CD4-positive, alpha-beta T cell treated with Interleukin-12 subunit alpha and Interleukin-12 subunit beta, for 1 hour (primary cell): ENCODE measurements at regions not wholly inside any gene's neighbourhood (a gene's known extent, or its start where the extent isn't known, plus 50 kb on each side); places are given as distances from the start of the nearest gene placed in this dataset.
A peak's percentile ranks its signal among the peaks of the same experiment; 100 is the strongest.

Experiments used
- DNase-seq: peaks from one replicate; pipeline ENCODE4 v3.0.0-alpha.2; 2020

GRCh38 chr14:98162856-98163805, 1108.9 kb downstream of the BCL11B start:
- DNase-seq, result no peak

GRCh38 chr14:98163873-98164272, 1108.1 kb downstream of the BCL11B start:
- DNase-seq, result no peak

- no peak for DNase-seq
These were observed 1106.0 kb downstream of the BCL11B start for GRCh38 chr14:98165976-98166375.

DNA sequence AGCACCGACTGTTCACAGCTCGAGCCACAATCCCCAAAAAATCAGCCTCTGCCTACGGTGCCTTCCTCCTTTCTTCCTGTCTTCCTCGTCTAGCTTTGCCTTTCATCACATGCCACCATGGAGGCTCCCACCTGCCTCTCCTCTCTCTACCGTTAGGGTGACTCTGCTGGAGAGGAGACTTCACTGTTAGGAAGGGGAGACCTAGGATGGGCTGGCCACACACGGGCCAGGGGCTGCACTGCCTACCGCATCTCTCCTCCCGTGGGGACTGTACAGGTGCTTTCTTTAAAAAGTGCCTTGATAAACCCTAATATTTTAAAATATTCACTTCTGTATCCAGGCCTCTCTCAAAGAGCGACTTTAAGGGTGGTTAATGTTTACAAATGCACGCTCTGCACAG, 1104.7 kb downstream of the BCL11B start:
- DNase-seq, result no peak

GRCh38 chr14:98167705-98168104, 1104.3 kb downstream of the BCL11B start:
- DNase-seq, result peak; percentile 55

DNA sequence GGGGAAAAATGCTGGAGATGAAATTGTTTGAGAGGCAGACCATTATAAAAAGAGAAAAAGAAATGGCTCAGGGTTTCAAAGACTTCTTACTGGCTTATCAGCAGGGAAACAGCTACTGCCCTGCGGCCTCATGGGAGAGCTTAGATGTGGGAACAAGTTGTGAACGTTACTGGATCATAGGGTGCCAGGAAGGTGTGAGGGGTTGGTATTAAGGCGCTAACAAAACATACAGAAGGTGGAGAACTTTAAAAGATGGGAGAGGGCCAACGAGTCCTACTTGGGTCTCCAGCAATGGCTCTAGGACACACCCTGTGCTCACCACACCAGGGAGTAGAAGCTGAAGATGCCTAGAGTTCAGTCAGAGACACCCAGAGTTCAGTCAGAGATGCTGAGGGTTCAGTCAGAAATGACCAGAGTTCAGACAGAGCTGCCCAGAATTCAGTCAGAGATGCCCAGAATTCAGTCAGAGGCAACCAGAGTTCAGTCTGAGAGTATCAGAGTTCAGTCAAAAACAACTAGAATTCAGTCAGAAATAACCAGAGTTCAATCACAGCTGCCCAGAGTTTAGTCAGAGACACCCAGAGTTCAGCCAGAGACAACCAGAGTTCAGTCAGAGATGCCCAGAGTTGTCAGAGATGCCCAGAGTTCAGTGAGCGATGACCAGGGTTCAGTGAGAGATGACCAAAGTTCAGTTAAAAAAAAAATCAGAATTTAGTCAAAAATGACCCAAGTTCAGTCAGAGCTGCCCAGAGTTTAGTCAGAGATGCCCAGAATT, 1103.6 kb downstream of the BCL11B start:
- no peak for DNase-seq

- DNase-seq, result no peak
These were observed 1102.8 kb downstream of the BCL11B start for GRCh38 chr14:98169170-98169587.

- no peak for DNase-seq
These were observed 1101.4 kb downstream of the BCL11B start for GRCh38 chr14:98170575-98170974.

DNA sequence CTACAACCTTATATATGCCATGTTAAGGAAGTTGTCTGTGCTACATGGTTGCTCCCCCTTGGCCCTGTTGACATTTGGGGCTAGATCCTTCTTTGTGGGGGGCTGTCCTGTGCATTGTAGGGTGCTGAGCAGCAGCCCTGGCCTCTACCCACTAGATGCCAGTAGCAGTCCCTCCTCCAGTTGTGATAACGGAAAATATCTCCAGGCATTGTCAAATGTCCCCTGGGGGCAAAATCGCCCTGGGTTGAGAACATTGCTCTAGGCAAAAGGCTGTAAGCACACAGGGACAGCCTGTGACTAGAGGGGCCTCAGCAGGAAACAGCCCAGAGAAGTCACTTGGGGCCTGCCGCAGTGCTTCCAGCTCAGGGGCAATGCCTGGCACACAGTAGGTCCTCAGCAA, 1100.3 kb downstream of the BCL11B start:
- DNase-seq, result no peak

- DNase-seq, result no peak
These were observed 1099.7 kb downstream of the BCL11B start for GRCh38 chr14:98172243-98172778.

DNA sequence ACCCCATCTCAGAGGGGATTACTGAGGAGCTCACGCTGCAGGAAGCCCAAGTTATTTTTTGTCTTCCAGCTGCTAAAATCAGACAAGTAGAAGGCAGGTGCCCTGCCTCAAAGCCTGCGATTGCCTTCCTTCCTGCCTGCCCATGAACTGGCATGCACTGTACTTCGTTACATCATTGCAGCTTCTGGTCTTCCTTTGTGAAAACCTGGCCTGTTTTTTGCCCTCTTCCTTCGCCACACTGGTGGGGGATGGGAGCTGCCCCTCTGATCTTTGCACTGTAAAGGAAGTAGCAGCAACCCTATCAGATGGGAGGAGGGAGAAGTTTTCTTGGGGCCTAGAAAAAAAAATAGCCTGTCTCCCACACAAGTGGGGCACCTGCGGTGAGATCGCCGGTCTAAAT, 1098.7 kb downstream of the BCL11B start:
- DNase-seq, result peak; percentile 84

- no peak for DNase-seq
These were observed 1098.0 kb downstream of the BCL11B start for GRCh38 chr14:98174041-98174440.

DNA sequence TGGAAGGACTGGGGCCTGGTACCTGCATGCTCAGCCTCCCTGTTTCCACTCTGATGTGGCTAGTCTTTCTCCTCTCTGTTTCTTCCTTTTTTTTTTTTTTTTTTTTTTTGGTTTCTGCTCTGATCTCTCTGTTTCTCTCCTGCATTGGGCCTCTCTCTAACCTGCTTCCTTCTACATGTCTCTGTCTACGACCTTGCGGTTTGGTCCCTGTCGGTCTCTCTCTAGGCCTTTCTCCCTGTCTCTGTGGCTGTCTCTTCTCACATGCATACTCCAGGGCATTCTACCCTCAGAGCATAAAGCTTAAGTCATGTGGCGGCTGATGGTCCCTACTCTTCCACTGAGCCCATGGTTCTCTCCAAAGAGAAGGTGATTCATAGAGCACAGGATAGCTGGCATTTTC, 1096.6 kb downstream of the BCL11B start:
- no peak for DNase-seq

- no peak for DNase-seq
These were observed 1096.1 kb downstream of the BCL11B start for GRCh38 chr14:98175881-98176280.

DNA sequence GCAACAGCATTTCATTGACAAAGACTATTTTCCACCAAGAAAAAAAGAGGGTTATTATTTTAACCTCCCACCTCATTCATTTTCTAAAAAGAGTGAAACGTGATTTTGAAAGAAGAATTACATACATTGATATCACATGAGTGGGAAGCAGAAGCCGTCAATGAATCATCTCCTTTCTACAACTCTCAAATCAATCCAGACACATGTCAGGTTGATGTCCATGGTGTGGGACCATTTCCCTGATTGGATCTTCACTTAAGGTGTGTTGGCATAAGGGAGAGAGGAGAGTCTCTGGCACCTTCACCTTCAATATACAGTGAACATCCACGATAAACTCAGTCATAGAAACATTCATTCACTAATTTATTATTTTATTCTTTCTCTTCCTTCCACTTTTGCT, 1095.1 kb downstream of the BCL11B start:
- no peak for DNase-seq

DNA sequence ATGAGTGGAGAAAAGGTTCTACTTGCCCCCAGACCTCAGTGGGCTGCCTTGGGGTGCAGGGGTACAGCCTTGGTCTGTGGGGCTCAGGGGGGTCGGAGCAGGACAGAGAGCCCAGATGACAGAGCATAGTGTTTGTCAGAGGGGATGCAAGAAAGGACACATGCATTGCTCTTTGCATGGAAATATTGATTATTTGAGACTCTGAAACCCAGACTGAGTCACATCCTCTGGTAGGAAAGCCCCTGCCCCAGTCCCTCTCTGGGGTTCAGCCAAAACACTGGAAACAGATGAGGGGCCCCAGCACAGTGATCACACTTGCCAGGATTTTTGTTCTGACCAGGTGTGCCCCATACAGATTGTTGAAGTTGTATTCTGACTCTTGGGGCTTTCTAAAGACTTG, 1094.4 kb downstream of the BCL11B start:
- DNase-seq, result peak; percentile 64

- DNase-seq, result no peak
These were observed 1090.8 kb downstream of the BCL11B start for GRCh38 chr14:98181241-98181640.

DNA sequence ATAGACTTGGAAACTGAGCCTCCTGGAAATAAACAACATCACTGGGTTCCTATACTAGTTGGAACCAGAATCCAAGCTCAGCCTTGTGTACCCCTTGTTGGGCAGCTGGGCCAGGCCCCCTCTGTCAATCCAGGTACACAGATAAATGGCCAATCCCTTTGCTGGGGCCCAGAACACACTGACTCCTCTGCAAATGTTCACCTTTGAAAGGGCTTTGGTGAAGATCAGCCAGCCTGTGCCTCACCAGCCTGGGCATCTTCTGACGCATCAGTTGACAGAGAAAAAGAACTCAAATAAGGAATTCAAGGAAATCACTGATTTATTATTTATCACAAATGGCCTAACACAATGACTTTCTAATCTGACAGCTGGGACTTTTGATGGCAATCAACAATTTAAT, 1090.2 kb downstream of the BCL11B start:
- DNase-seq, result no peak

- DNase-seq, result no peak
These were observed 1089.5 kb downstream of the BCL11B start for GRCh38 chr14:98182393-98183055.

DNA sequence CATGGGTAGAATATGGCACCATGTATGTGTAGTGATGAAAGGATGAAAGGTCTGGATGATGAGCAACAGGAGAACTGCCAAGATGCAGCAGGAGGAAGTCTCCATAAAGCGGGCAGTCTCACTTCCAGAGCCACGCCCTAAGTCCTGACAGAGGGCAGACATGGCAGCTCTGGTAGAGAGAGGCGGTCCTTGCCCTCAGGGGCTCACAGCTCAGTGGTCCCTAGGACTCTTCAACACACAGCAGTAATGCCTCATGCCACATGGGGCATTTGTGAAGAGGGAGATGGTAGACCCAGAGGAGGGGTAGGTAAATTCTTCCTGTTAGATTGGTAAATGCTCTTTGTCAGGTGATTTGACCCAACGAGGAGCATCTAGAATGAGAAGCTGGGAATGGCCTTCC, 1088.4 kb downstream of the BCL11B start:
- no peak for DNase-seq

GRCh38 chr14:98184457-98184856, 1087.5 kb downstream of the BCL11B start:
- no peak for DNase-seq

GRCh38 chr14:98185036-98185435, 1087.0 kb downstream of the BCL11B start:
- no peak for DNase-seq

DNA sequence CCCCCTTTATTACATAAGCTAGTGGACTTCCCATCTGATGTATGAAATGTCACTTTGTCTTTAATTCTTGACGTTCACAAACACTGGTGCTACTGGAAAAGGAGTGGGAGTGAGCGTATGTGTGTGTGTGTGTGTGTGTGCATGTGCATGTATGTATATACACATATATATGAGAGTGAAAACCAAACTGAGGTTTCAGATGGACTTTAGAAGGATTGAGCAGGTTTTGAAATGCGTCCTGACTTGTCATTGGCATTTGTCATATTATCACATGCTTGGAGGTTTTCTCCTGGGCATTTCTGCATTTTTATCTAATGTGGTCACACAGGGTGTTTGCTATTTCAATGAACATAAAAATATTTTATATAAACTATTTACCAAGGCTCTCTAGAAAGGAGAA, 1085.9 kb downstream of the BCL11B start:
- no peak for DNase-seq
